ENCODE measurements at regions not wholly inside any gene's neighbourhood (a gene's known extent, or its start where the extent isn't known, plus 50 kb on each side); places are given as distances from the start of the nearest gene placed in this dataset.

GRCh38 chr5:9710069-9710468, 79.9 kb upstream of the TAS2R1 start:
- H4K20me1 ChIP-seq (ENCODE audit: control insufficient read depth, extremely low read depth, insufficient read depth, low read length) = no peaks in the 10 kb centered on the region

GRCh38 chr5:9707732-9708462, 77.7 kb upstream of the TAS2R1 start:
- Histone ChIP-seq H3K36me3 (ENCODE audit: control insufficient read depth in 2 of 2, extremely low read depth in 1 of 2, insufficient read depth in 2 of 2, low read length in 2 of 2) (no peaks in the 10 kb centered on the region), H3K27ac (ENCODE audit: control insufficient read depth, insufficient read depth, low read length) (no peak overlapping the region), H3K9ac (ENCODE audit: control insufficient read depth, extremely low read depth, insufficient read depth, low read length) (no peak overlapping the region), H3K4me3 (ENCODE audit: control insufficient read depth in 2 of 3, extremely low read depth in 1 of 3, insufficient read depth in 2 of 3, low read depth in 1 of 3, low read length in 3 of 3) (no peak overlapping the region), H3K79me2 (ENCODE audit: control insufficient read depth, insufficient read depth, low read length) (no peaks in the 10 kb centered on the region), H3K9me1 (ENCODE audit: control insufficient read depth, extremely low read depth, insufficient read depth, low read length) (no peaks in the 10 kb centered on the region), H2AFZ (ENCODE audit: control insufficient read depth, low read length) (no peak overlapping the region), H3K4me2 (ENCODE audit: control insufficient read depth, extremely low read depth, insufficient read depth, low read depth, low read length) (no peak overlapping the region), H4K20me1 (ENCODE audit: control insufficient read depth, extremely low read depth, insufficient read depth, low read length) (no peaks in the 10 kb centered on the region), H3K4me1 (ENCODE audit: control insufficient read depth, extremely low read depth, insufficient read depth, low read length) (no peaks in the 10 kb centered on the region), H3K9me3 (ENCODE audit: control insufficient read depth, low read depth, low read length) (no peaks in the 10 kb centered on the region), H3K27me3 (ENCODE audit: control insufficient read depth, extremely low read depth, insufficient read depth, low read length) (no peaks in the 10 kb centered on the region)
- TF ChIP-seq EZH2 (IDR thresholded peaks at IDR 0.05; ENCODE audit: low read length) (no peak), CTCF (optimal IDR thresholded peaks at IDR 0.05 in 1 of 3, IDR thresholded peaks at IDR 0.05 in 1 of 3, conservative IDR thresholded peaks at IDR 0.05 in 1 of 3; ENCODE audit: extremely low read depth in 1 of 3, insufficient read depth in 2 of 3, low read length in 3 of 3) (no peak)
- FAIRE-seq (no peak), DNase-seq (ENCODE audit: low read depth, low spot score) (no peak)
- dilution Hi-C loops (cut with MboI; ENCODE audit: extremely low pct_ligation_motif_present, low sequenced_read_pairs) = no loop called here

More at GRCh38 chr5:9710069-9710468, 79.9 kb upstream of the TAS2R1 start:
- Histone ChIP-seq H3K9ac (ENCODE audit: control insufficient read depth, extremely low read depth, insufficient read depth, low read length) (no peak overlapping the region), H3K9me1 (ENCODE audit: control insufficient read depth, extremely low read depth, insufficient read depth, low read length) (no peaks in the 10 kb centered on the region), H3K4me3 (ENCODE audit: control insufficient read depth in 2 of 3, extremely low read depth in 1 of 3, insufficient read depth in 2 of 3, low read depth in 1 of 3, low read length in 3 of 3) (no peak overlapping the region), H3K27ac (ENCODE audit: control insufficient read depth, insufficient read depth, low read length) (no peak overlapping the region), H3K36me3 (ENCODE audit: control insufficient read depth in 2 of 2, extremely low read depth in 1 of 2, insufficient read depth in 2 of 2, low read length in 2 of 2) (no peaks in the 10 kb centered on the region), H3K79me2 (ENCODE audit: control insufficient read depth, insufficient read depth, low read length) (no peaks in the 10 kb centered on the region), H3K9me3 (ENCODE audit: control insufficient read depth, low read depth, low read length) (no peaks in the 10 kb centered on the region), H2AFZ (ENCODE audit: control insufficient read depth, low read length) (no peak overlapping the region), H3K4me1 (ENCODE audit: control insufficient read depth, extremely low read depth, insufficient read depth, low read length) (no peaks in the 10 kb centered on the region), H3K4me2 (ENCODE audit: control insufficient read depth, extremely low read depth, insufficient read depth, low read depth, low read length) (no peak overlapping the region), H3K27me3 (ENCODE audit: control insufficient read depth, extremely low read depth, insufficient read depth, low read length) (no peaks in the 10 kb centered on the region)
- TF ChIP-seq CTCF (optimal IDR thresholded peaks at IDR 0.05 in 1 of 3, IDR thresholded peaks at IDR 0.05 in 1 of 3, conservative IDR thresholded peaks at IDR 0.05 in 1 of 3; ENCODE audit: extremely low read depth in 1 of 3, insufficient read depth in 2 of 3, low read length in 3 of 3) (no peak), EZH2 (IDR thresholded peaks at IDR 0.05; ENCODE audit: low read length) (no peak)
- dilution Hi-C loops (cut with MboI; ENCODE audit: extremely low pct_ligation_motif_present, low sequenced_read_pairs) = no loop called here
- FAIRE-seq = no peak
- DNase-seq (ENCODE audit: low read depth, low spot score) = no peak
